Lower leg skin (tissue), 3 donors: ENCODE measurements at regions not wholly inside any gene's neighbourhood (a gene's known extent, or its start where the extent isn't known, plus 50 kb on each side); places are given as distances from the start of the nearest gene placed in this dataset.

Experiments used
- POLR2A ChIP-seq, 2 donors: fragments of 450-650 bp; IDR thresholded peaks; one replicate each; pipeline ENCODE4 v1.6.1; 2016 to 2017; ENCODE audit warnings: antibody characterized with exemption in 2 of 2, mild to moderate bottlenecking in 1 of 2, moderate library complexity in 1 of 2
- TF ChIP-seq, protein P1 (sequence below), 3 donors: fragments of 450-650 bp; IDR thresholded peaks; one replicate each; pipeline ENCODE4 v1.5.1; 2016; ENCODE audit warnings: antibody characterized with exemption in 3 of 3, mild to moderate bottlenecking in 3 of 3, moderate library complexity in 2 of 3

DNA sequence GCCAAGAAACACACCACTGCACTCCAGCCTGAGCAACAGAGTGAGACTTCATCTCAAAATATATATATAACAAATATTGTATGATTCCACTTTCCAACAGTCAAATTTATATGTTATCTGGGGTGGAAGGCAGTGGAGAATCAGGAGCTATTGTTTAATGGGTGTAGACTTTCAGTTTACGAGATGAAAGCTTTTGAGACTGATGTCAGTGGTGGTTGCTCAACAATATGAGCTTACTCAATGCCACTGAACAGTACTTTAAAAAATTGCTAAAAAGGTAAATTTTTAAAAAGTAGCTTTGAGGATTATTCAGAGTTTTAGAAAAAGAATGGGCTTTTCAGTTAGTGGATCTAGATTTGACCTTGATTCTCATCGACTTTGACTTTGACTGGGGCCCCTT is 105.9 kb upstream of the ST6GAL2 start:
- TF ChIP-seq, protein P1, sequence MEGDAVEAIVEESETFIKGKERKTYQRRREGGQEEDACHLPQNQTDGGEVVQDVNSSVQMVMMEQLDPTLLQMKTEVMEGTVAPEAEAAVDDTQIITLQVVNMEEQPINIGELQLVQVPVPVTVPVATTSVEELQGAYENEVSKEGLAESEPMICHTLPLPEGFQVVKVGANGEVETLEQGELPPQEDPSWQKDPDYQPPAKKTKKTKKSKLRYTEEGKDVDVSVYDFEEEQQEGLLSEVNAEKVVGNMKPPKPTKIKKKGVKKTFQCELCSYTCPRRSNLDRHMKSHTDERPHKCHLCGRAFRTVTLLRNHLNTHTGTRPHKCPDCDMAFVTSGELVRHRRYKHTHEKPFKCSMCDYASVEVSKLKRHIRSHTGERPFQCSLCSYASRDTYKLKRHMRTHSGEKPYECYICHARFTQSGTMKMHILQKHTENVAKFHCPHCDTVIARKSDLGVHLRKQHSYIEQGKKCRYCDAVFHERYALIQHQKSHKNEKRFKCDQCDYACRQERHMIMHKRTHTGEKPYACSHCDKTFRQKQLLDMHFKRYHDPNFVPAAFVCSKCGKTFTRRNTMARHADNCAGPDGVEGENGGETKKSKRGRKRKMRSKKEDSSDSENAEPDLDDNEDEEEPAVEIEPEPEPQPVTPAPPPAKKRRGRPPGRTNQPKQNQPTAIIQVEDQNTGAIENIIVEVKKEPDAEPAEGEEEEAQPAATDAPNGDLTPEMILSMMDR (IDR thresholded peaks at IDR 0.05) = no peak
- no peak for TF ChIP-seq POLR2A (IDR thresholded peaks at IDR 0.05)
